BJ (cell line): ENCODE measurements at regions not wholly inside any gene's neighbourhood (a gene's known extent, or its start where the extent isn't known, plus 50 kb on each side); places are given as distances from the start of the nearest gene placed in this dataset.

Experiments used
- CTCF ChIA-PET: fragments of 350-600 bp; formaldehyde crosslinking; extraction: SDS; loops from one replicate; lab custom pipeline; 2021; ENCODE audit warnings: antibody characterized with exemption, inconsistent platforms; lab: Yijun Ruan, JAX
- POLR2A ChIA-PET: fragments of 300-600 bp; sonication (Branson Sonifier 250); formaldehyde crosslinking; extraction: SDS; loops from one replicate; lab custom pipeline; 2021; ENCODE audit warnings: antibody characterized with exemption; lab: Charles Lee
- DNase-seq: peaks from one replicate; pipeline ENCODE4 v3.0.0-alpha.2; 2011; ENCODE audit warnings: low read depth
- H3K27me3 ChIP-seq: 2 replicates; pipeline ENCODE4 v1.6.0; 2011; ENCODE audit warnings: low read length; ENCODE audit not compliant: control insufficient read depth, insufficient read depth
- H3K36me3 ChIP-seq: 2 replicates; pipeline ENCODE4 v1.5.1; 2011; ENCODE audit warnings: low read length; ENCODE audit not compliant: control insufficient read depth, insufficient read depth
- H3K4me3 ChIP-seq: 2 replicates; pipeline ENCODE4 v1.5.1; 2011; ENCODE audit warnings: low read depth, mild to moderate bottlenecking, control low read depth, low read length
- TF ChIP-seq, protein P1 (sequence below): IDR thresholded peaks from 2 replicates; pipeline ENCODE4 v1.5.1; 2011; ENCODE audit warnings: low read depth, mild to moderate bottlenecking, control low read depth, inconsistent platforms, low read length, moderate library complexity; ENCODE audit not compliant: insufficient read depth

DNA sequence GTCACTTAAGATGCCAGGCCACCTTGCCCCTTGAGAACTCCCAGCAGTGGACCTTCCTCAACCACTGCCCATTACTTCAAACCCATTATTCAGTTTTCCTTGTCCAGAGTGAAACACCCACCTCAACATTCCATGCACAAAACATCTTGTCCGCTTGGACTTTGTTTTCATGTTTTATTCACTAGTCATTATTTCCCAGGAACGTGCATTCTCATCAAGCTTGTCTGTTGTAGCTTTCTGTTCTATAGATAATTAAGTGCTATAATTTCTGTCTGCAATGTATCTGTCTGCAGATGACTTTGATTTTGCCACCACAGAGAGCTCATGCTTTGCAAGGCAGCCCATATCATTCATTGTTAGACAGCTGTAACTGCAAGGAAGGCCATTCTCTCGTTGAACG, 117.4 kb downstream of the RAB18 start:
- TF ChIP-seq, protein P1, sequence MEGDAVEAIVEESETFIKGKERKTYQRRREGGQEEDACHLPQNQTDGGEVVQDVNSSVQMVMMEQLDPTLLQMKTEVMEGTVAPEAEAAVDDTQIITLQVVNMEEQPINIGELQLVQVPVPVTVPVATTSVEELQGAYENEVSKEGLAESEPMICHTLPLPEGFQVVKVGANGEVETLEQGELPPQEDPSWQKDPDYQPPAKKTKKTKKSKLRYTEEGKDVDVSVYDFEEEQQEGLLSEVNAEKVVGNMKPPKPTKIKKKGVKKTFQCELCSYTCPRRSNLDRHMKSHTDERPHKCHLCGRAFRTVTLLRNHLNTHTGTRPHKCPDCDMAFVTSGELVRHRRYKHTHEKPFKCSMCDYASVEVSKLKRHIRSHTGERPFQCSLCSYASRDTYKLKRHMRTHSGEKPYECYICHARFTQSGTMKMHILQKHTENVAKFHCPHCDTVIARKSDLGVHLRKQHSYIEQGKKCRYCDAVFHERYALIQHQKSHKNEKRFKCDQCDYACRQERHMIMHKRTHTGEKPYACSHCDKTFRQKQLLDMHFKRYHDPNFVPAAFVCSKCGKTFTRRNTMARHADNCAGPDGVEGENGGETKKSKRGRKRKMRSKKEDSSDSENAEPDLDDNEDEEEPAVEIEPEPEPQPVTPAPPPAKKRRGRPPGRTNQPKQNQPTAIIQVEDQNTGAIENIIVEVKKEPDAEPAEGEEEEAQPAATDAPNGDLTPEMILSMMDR = no peak
- CTCF ChIA-PET = interaction anchor here (1.0 to 1.4 kb wide), 2 partner anchors 9 to 121 kb away, joined by 3 read pairs; no protein-coding TSS in a partner anchor

DNA sequence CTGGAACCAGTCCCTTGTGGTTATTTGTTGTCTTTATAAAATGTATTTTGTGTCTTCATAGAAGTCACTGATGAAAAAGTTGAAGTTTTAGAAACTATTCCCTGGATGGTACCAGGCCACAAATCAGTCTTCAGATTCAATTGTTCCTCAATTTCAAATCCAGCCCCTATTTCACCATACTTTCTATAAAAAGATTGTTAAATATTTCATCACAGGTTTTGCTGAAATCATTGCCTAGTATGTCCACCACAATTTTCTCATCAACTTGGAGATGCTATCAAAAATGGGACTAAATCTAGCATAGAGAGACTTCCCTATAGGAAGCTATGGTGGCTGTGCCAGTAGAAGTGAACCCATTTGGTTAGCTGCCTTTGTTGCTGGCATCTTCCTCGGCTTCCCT, 118.5 kb downstream of the RAB18 start:
- DNase-seq = no peak
- ChIA-PET CTCF (no interaction called here), POLR2A (no interaction called here)
- no peaks in the 10 kb centered on the region for H3K36me3 ChIP-seq
- H3K27me3 ChIP-seq = no peaks in the 10 kb centered on the region
- TF ChIP-seq, protein P1 = no peak
- no peak overlapping the region for H3K4me3 ChIP-seq

More for the DNA sequence above, 117.4 kb downstream of the RAB18 start:
- DNase-seq = no peak
- POLR2A ChIA-PET = no interaction called here
- Histone ChIP-seq H3K27me3 (no peaks in the 10 kb centered on the region), H3K4me3 (no peak overlapping the region), H3K36me3 (no peaks in the 10 kb centered on the region)
